Omental fat pad (tissue), 3 donors: ENCODE measurements at regions not wholly inside any gene's neighbourhood (a gene's known extent, or its start where the extent isn't known, plus 50 kb on each side); places are given as distances from the start of the nearest gene placed in this dataset.
"Not testable (repeated sequence)": the region's sequence is repeated elsewhere in the genome, so short reads cannot be mapped to it uniquely, and the experiment has no call there.

ENCODE experiments used
- ATAC-seq: fragments of 150-250 bp; one replicate; pipeline ENCODE4 v1.9.1; 2016; ENCODE audit warnings: mild to moderate bottlenecking, moderate library complexity; ENCODE audit not compliant: low FRiP score
- DNase-seq: peaks from one replicate; pipeline ENCODE4 v3.0.0-alpha.2; 2019; ENCODE audit warnings: low spot score
- TF ChIP-seq, protein P1 (sequence below), 3 donors: fragments of 450-650 bp; IDR thresholded peaks; one replicate each; pipeline ENCODE4 v1.5.1; 2016 to 2017; ENCODE audit warnings: antibody characterized with exemption in 3 of 3, mild to moderate bottlenecking in 3 of 3, moderate library complexity in 2 of 3

DNA sequence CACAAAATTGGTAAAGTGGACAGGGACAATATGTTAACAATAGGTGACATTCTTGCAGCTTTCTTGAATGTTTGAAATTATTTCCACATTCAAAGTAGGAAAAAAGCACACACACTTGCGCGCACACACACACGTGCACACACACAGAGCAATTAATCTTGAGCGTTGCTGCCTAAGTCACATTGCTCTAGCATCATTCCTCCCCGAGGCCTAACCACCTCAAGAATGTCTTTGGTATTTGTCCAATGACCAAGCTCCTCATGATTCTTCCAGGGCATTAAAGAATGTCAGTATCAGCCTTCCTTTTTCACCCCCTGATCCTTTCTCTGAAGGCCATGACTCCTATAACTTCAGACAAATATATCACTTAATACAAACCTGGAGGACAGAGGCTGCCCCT lies 198.1 kb downstream of the NPR3 start:
- ATAC-seq, result no peak
- DNase-seq, result no peak
- TF ChIP-seq, protein P1, sequence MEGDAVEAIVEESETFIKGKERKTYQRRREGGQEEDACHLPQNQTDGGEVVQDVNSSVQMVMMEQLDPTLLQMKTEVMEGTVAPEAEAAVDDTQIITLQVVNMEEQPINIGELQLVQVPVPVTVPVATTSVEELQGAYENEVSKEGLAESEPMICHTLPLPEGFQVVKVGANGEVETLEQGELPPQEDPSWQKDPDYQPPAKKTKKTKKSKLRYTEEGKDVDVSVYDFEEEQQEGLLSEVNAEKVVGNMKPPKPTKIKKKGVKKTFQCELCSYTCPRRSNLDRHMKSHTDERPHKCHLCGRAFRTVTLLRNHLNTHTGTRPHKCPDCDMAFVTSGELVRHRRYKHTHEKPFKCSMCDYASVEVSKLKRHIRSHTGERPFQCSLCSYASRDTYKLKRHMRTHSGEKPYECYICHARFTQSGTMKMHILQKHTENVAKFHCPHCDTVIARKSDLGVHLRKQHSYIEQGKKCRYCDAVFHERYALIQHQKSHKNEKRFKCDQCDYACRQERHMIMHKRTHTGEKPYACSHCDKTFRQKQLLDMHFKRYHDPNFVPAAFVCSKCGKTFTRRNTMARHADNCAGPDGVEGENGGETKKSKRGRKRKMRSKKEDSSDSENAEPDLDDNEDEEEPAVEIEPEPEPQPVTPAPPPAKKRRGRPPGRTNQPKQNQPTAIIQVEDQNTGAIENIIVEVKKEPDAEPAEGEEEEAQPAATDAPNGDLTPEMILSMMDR (IDR thresholded peaks at IDR 0.05), result no peak

DNA sequence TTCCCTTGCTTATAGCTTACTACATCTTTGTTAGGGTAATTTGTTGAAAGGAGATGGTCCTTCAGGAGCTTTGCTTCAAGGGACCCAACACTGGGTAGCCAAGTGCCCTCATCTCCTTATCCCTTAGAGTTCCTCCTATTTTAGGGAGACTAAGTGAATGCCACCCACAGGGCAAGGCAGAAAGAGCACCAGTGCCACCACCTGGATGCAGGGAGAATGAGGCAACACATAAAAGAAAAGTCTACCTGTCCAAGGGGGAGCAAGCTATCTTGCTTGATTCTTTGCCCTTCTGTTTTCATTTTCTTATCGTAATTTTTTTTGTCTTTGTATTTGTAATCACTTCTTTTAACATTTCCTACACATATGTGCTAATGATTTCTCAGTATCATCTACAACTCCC lies 205.5 kb downstream of the NPR3 start:
- TF ChIP-seq, protein P1 (IDR thresholded peaks at IDR 0.05), result no peak
- no peak for ATAC-seq
- DNase-seq, result no peak

DNA sequence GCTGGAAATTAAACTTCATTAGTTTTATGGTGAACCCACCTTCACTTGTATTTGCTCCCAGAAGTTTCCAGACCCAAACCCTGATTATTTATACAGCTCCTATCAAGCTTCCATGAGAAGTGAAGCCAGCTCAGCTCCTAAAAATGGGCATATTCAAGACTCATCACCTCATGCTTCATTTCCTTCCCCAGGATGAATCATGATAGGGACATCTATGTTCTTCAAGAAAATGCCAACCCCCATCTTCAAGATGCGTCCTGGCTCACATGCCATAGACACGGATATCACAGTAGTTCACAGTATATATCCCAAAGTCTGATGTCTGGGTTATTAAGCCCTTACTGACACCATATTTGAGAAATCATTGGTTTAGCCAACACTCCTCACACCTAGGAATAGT lies 217.6 kb downstream of the NPR3 start:
- ATAC-seq (no peak), DNase-seq (no peak)

DNA sequence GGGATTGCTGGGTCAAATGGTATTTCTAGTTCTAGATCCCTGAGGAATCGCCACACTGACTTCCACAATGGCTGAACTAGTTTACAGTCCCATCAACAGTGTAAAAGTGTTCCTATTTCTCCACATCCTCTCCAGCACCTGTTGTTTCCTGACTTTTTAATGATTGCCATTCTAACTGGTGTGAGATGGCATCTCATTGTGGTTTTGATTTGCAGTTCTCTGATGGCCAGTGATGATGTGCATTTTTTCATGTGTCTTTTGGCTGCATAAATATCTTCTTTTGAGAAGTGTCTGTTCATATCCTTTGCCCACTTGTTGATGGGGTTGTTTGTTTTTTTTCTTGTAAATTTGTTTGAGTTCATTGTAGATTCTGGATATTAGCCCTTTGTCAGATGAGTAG lies 220.3 kb downstream of the NPR3 start:
- ATAC-seq, DNase-seq: not testable (repeated sequence)

More for the DNA sequence above, 217.6 kb downstream of the NPR3 start:
- TF ChIP-seq, protein P1 (IDR thresholded peaks at IDR 0.05), result no peak

DNA sequence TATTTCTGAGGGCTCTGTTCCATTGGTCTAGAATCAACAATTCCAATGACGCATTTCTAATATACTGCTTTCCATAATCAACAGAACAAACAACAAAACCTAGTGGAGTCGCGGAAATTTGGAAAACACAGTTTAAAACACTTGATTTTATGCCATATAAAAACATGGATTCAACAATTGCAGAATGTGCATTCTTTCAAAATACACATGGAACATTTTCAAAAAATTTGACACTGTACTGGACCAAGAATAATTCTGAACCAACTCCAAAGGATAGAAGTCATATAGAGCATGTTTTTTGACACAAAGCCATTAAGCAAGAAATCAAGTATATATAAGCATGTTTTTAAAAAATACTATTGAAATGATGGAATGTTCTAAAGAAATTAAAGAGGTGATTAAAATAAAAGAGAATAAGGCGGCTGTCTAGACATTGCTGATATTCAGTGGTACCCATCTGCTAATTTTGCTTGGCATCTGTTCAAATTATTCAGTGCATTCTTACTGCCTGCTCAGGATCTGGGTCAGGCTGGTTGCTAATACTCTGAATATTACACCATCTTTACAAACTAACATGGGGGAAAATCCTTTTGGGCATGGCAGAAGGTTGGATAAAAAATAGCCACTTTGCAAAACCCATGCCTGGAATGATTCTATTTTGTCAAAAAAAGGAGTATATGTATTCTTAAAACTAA lies 221.3 kb downstream of the NPR3 start:
- DNase-seq (no peak), ATAC-seq (no peak)
- TF ChIP-seq, protein P1 (IDR thresholded peaks at IDR 0.05), result no peak

DNA sequence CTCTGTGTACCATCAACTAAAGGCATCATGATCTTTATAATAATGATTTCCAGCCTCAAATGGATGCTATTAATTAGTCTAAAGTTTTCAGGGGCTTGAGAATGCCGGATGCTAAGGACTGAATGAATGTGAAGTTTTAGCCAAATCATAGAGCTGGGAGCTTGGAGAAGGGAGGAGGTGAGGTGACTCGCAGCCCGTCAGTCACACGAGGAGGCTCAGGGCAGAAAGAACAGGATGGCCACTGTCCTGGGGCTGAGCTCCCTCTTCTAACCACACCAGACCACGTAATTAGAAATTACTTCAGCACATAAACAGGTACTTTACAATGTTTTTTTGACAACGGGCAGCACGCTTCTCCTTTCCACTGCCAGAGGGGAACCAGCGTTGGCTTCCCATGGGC lies 222.6 kb downstream of the NPR3 start:
- DNase-seq, result no peak

DNA sequence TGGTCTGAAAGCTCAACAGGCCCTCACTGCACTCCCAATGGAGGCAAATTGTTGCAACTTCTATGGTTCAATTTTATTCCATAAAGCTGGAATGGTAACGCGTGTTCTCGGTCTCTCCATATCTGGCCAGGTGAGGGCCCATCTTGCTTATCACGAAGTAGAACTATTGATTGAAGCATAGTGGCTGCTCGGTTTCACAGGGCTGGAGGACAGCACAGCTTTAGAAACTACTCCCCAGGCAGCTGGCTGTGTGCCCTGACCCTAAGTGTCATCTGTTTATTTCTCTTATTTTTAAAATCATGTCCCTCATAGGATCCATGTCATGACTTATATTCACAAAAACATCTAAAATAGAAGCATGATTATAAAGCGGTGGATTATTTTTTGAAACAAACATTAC lies 223.4 kb downstream of the NPR3 start:
- TF ChIP-seq, protein P1 (IDR thresholded peaks at IDR 0.05), result no peak
- DNase-seq (no peak), ATAC-seq (no peak)

More for the DNA sequence above, 222.6 kb downstream of the NPR3 start:
- TF ChIP-seq, protein P1 (IDR thresholded peaks at IDR 0.05), result no peak
- no peak for ATAC-seq
